ENCODE measurements at regions not wholly inside any gene's neighbourhood (a gene's known extent, or its start where the extent isn't known, plus 50 kb on each side); places are given as distances from the start of the nearest gene placed in this dataset.
"Not testable (repeated sequence)": the region's sequence is repeated elsewhere in the genome, so short reads cannot be mapped to it uniquely, and the experiment has no call there.

- DNase-seq (ENCODE audit: low read depth) = no peak
These were observed 506.6 kb upstream of the AGA start for GRCh38 chr4:177948853-177949252.

- DNase-seq (ENCODE audit: low read depth) = no peak
These were observed 508.8 kb upstream of the AGA start for GRCh38 chr4:177951026-177951425.

- DNase-seq (ENCODE audit: low read depth) = no peak
These were observed 510.5 kb upstream of the AGA start for GRCh38 chr4:177952723-177953122.

GRCh38 chr4:177957596-177958360, 515.5 kb upstream of the AGA start:
- no peak for DNase-seq (ENCODE audit: low read depth)

GRCh38 chr4:177960566-177960965, 518.3 kb upstream of the AGA start:
- DNase-seq (ENCODE audit: low read depth) = no peak

GRCh38 chr4:177961761-177962380, 519.6 kb upstream of the AGA start:
- no peak for DNase-seq (ENCODE audit: low read depth)

GRCh38 chr4:177964061-177964460, 521.8 kb upstream of the AGA start:
- DNase-seq (ENCODE audit: low read depth) = peak; percentile 14

- DNase-seq (ENCODE audit: low read depth) = no peak
These were observed 522.5 kb upstream of the AGA start for GRCh38 chr4:177964693-177965168.

GRCh38 chr4:177967328-177967727, 525.1 kb upstream of the AGA start:
- no peak for DNase-seq (ENCODE audit: low read depth)

- DNase-seq (ENCODE audit: low read depth) = no peak
These were observed 526.7 kb upstream of the AGA start for GRCh38 chr4:177968817-177969442.

GRCh38 chr4:177974461-177974860, 532.2 kb upstream of the AGA start:
- no peak for DNase-seq (ENCODE audit: low read depth)

- DNase-seq (ENCODE audit: low read depth) = no peak
These were observed 533.2 kb upstream of the AGA start for GRCh38 chr4:177975315-177975987.

GRCh38 chr4:177986236-177986635, 544.0 kb upstream of the AGA start:
- no peak for DNase-seq (ENCODE audit: low read depth)

- DNase-seq (ENCODE audit: low read depth) = no peak
These were observed 545.7 kb upstream of the AGA start for GRCh38 chr4:177987896-177988295.

GRCh38 chr4:177989503-177990201, 547.4 kb upstream of the AGA start:
- DNase-seq (ENCODE audit: low read depth) = no peak

GRCh38 chr4:178003098-178003657, 560.9 kb upstream of the AGA start:
- no peak for DNase-seq (ENCODE audit: low read depth)

- DNase-seq (ENCODE audit: low read depth) = no peak
These were observed 568.4 kb upstream of the AGA start for GRCh38 chr4:178010596-178010995.

GRCh38 chr4:178015046-178015445, 572.8 kb upstream of the AGA start:
- DNase-seq (ENCODE audit: low read depth) = not testable (repeated sequence)

- DNase-seq (ENCODE audit: low read depth) = no peak
These were observed 584.8 kb upstream of the AGA start for GRCh38 chr4:178026999-178027398.

GRCh38 chr4:178027796-178028195, 585.6 kb upstream of the AGA start:
- no peak for DNase-seq (ENCODE audit: low read depth)

- no peak for DNase-seq (ENCODE audit: low read depth)
These were observed 586.2 kb upstream of the AGA start for GRCh38 chr4:178028481-178028880.

Data from HS-27A (cell line).